ENCODE measurements at regions not wholly inside any gene's neighbourhood (a gene's known extent, or its start where the extent isn't known, plus 50 kb on each side); places are given as distances from the start of the nearest gene placed in this dataset.
A peak's percentile ranks its signal among the peaks of the same experiment; 100 is the strongest.

GRCh38 chr5:31000287-31000686 lies 193.2 kb upstream of the CDH6 start:
- no peaks in the 10 kb centered on the region for H3K27me3 ChIP-seq (ENCODE audit: control insufficient read depth, insufficient read depth, low read length)
- DNase-seq (ENCODE audit: low read depth), result no peak

GRCh38 chr5:30997681-30998080 lies 195.8 kb upstream of the CDH6 start:
- H3K27me3 ChIP-seq (ENCODE audit: control insufficient read depth, insufficient read depth, low read length), result no peaks in the 10 kb centered on the region
- no peaks in the 10 kb centered on the region for H3K36me3 ChIP-seq (ENCODE audit: control insufficient read depth, insufficient read depth, low read length)
- FAIRE-seq (no peak), DNase-seq (ENCODE audit: low read depth) (no peak)
- H3K4me3 ChIP-seq (ENCODE audit: low read depth, low read length), result no peak overlapping the region
- TF ChIP-seq CTCF (IDR thresholded peaks at IDR 0.05; ENCODE audit: insufficient read depth, low read length, severe bottlenecking), result no peak

More at GRCh38 chr5:31000287-31000686, 193.2 kb upstream of the CDH6 start:
- Histone ChIP-seq H3K4me3 (ENCODE audit: low read depth, low read length) (no peak overlapping the region), H3K36me3 (ENCODE audit: control insufficient read depth, insufficient read depth, low read length) (no peaks in the 10 kb centered on the region)
- no peak for TF ChIP-seq CTCF (IDR thresholded peaks at IDR 0.05; ENCODE audit: insufficient read depth, low read length, severe bottlenecking)
- FAIRE-seq, result no peak

GRCh38 chr5:30994902-30995301 lies 198.6 kb upstream of the CDH6 start:
- TF ChIP-seq CTCF (IDR thresholded peaks at IDR 0.05; ENCODE audit: insufficient read depth, low read length, severe bottlenecking), result no peak

GRCh38 chr5:30994176-30994575 lies 199.3 kb upstream of the CDH6 start:
- TF ChIP-seq CTCF (IDR thresholded peaks at IDR 0.05; ENCODE audit: insufficient read depth, low read length, severe bottlenecking), result no peak
- no peak overlapping the region for H3K4me3 ChIP-seq (ENCODE audit: low read depth, low read length)
- H3K27me3 ChIP-seq (ENCODE audit: control insufficient read depth, insufficient read depth, low read length), result no peaks in the 10 kb centered on the region
- FAIRE-seq, result no peak
- no peaks in the 10 kb centered on the region for H3K36me3 ChIP-seq (ENCODE audit: control insufficient read depth, insufficient read depth, low read length)
- peak; percentile 12 for DNase-seq (ENCODE audit: low read depth)

More at GRCh38 chr5:30994902-30995301, 198.6 kb upstream of the CDH6 start:
- H3K36me3 ChIP-seq (ENCODE audit: control insufficient read depth, insufficient read depth, low read length), result no peaks in the 10 kb centered on the region
- no peak for FAIRE-seq
- no peak for DNase-seq (ENCODE audit: low read depth)
- no peak overlapping the region for H3K4me3 ChIP-seq (ENCODE audit: low read depth, low read length)
- H3K27me3 ChIP-seq (ENCODE audit: control insufficient read depth, insufficient read depth, low read length), result no peaks in the 10 kb centered on the region

- FAIRE-seq (no peak), DNase-seq (ENCODE audit: low read depth) (no peak)
- TF ChIP-seq CTCF (IDR thresholded peaks at IDR 0.05; ENCODE audit: insufficient read depth, low read length, severe bottlenecking), result no peak
- Histone ChIP-seq H3K27me3 (ENCODE audit: control insufficient read depth, insufficient read depth, low read length) (no peaks in the 10 kb centered on the region), H3K4me3 (ENCODE audit: low read depth, low read length) (no peak overlapping the region), H3K36me3 (ENCODE audit: control insufficient read depth, insufficient read depth, low read length) (no peaks in the 10 kb centered on the region)
These were observed 202.0 kb upstream of the CDH6 start for GRCh38 chr5:30991462-30991861.

- no peak for FAIRE-seq
- Histone ChIP-seq H3K4me3 (ENCODE audit: low read depth, low read length) (no peak overlapping the region), H3K36me3 (ENCODE audit: control insufficient read depth, insufficient read depth, low read length) (no peaks in the 10 kb centered on the region), H3K27me3 (ENCODE audit: control insufficient read depth, insufficient read depth, low read length) (no peaks in the 10 kb centered on the region)
- DNase-seq (ENCODE audit: low read depth), result no peak
- no peak for TF ChIP-seq CTCF (IDR thresholded peaks at IDR 0.05; ENCODE audit: insufficient read depth, low read length, severe bottlenecking)
These were observed 211.9 kb upstream of the CDH6 start for GRCh38 chr5:30981576-30981975.
